22Rv1 (cell line): ENCODE measurements at regions not wholly inside any gene's neighbourhood (a gene's known extent, or its start where the extent isn't known, plus 50 kb on each side); places are given as distances from the start of the nearest gene placed in this dataset.
"Not testable (repeated sequence)": the region's sequence is repeated elsewhere in the genome, so short reads cannot be mapped to it uniquely, and the experiment has no call there.

Experiments
- H3K27ac ChIP-seq: fragments of 450-650 bp; 2 replicates; pipeline ENCODE4 v1.5.1; 2017
- CTCF ChIP-seq: fragments of 450-650 bp; IDR thresholded peaks from 2 replicates; pipeline ENCODE4 v1.5.1; 2017; ENCODE audit warnings: mild to moderate bottlenecking
- ZFX ChIP-seq: fragments of 450-650 bp; IDR thresholded peaks from 2 replicates; pipeline ENCODE4 v1.6.1; 2017; ENCODE audit warnings: antibody characterized with exemption, borderline replicate concordance

- H3K27ac ChIP-seq = peak overlapping the region; percentile 80
- no peak for TF ChIP-seq ZFX
- no peak for TF ChIP-seq CTCF
These were observed 235.2 kb downstream of the SIM1 start for GRCh38 chr6:100229512-100229911.

GRCh38 chr6:100228834-100229441 is 234.9 kb upstream of the MCHR2 start:
- no peak for TF ChIP-seq ZFX
- TF ChIP-seq CTCF = peak; percentile 11; the same call in 1 of the 2 replicates
- peak overlapping the region; percentile 80 for H3K27ac ChIP-seq

- H3K27ac ChIP-seq = peak overlapping the region; percentile 80
- TF ChIP-seq ZFX (no peak), CTCF (no peak)
These were observed 234.4 kb upstream of the MCHR2 start for GRCh38 chr6:100228437-100228833.

- TF ChIP-seq CTCF (no peak), ZFX (no peak)
- no peak overlapping the region for H3K27ac ChIP-seq
These were observed 232.8 kb upstream of the MCHR2 start for GRCh38 chr6:100226811-100227210.

- H3K27ac ChIP-seq = not testable (repeated sequence)
These were observed 229.9 kb upstream of the MCHR2 start for GRCh38 chr6:100223952-100224351.

- TF ChIP-seq CTCF = no peak
- TF ChIP-seq ZFX = no peak
- no peak overlapping the region for H3K27ac ChIP-seq
These were observed 226.5 kb upstream of the MCHR2 start for GRCh38 chr6:100220543-100220942.

GRCh38 chr6:100217225-100218012 is 223.4 kb upstream of the MCHR2 start:
- no peak overlapping the region for H3K27ac ChIP-seq
- TF ChIP-seq ZFX (no peak), CTCF (no peak)
